WERI-Rb-1 (cell line): ENCODE measurements at regions not wholly inside any gene's neighbourhood (a gene's known extent, or its start where the extent isn't known, plus 50 kb on each side); places are given as distances from the start of the nearest gene placed in this dataset.

Experiments
- DNase-seq: peaks from one replicate; pipeline ENCODE4 v3.0.0-alpha.2; 2020
- H3K27ac ChIP-seq: fragments of 250-450 bp; sonication (Bioruptor Pico); 2 replicates; pipeline ENCODE4 v1.5.1; 2020; ENCODE audit warnings: mild to moderate bottlenecking, moderate library complexity
- H3K27me3 ChIP-seq: fragments of 250-450 bp; sonication (Bioruptor Pico); 2 replicates; pipeline ENCODE4 v1.5.1; 2021; ENCODE audit warnings: mild to moderate bottlenecking, low read depth, moderate library complexity; ENCODE audit not compliant: insufficient read depth, severe bottlenecking
- H3K36me3 ChIP-seq: fragments of 250-450 bp; sonication (Bioruptor Pico); 2 replicates; pipeline ENCODE4 v1.5.1; 2020; ENCODE audit warnings: mild to moderate bottlenecking, moderate library complexity
- H3K4me3 ChIP-seq: 2 replicates; pipeline ENCODE4 v1.5.1; 2011; ENCODE audit warnings: low read depth, mild to moderate bottlenecking, control low read depth, low read length
- H3K9me3 ChIP-seq: fragments of 250-450 bp; sonication (Bioruptor Pico); 2 replicates; pipeline ENCODE4 v1.5.1; 2021; ENCODE audit warnings: mild to moderate bottlenecking, moderate library complexity; ENCODE audit not compliant: severe bottlenecking
- CTCF ChIP-seq: IDR thresholded peaks from 2 replicates; pipeline ENCODE4 v1.5.1; 2011; ENCODE audit warnings: low read depth, mild to moderate bottlenecking, control low read depth, inconsistent platforms, low read length

- H3K4me3 ChIP-seq = no peak overlapping the region
- H3K27me3 ChIP-seq = no peaks in the 10 kb centered on the region
- no peaks in the 10 kb centered on the region for H3K9me3 ChIP-seq
- H3K27ac ChIP-seq = no peak overlapping the region
- DNase-seq = no peak
- H3K36me3 ChIP-seq = no peaks in the 10 kb centered on the region
- TF ChIP-seq CTCF = no peak
These were observed 103.3 kb upstream of the CMC1 start for GRCh38 chr3:28138043-28138610.

GRCh38 chr3:28139288-28139687 lies 102.1 kb upstream of the CMC1 start:
- H3K9me3 ChIP-seq = no peaks in the 10 kb centered on the region
- no peaks in the 10 kb centered on the region for H3K36me3 ChIP-seq
- H3K27me3 ChIP-seq = no peaks in the 10 kb centered on the region
- H3K4me3 ChIP-seq = no peak overlapping the region
- no peak for TF ChIP-seq CTCF
- no peak overlapping the region for H3K27ac ChIP-seq
- DNase-seq = no peak

GRCh38 chr3:28139967-28140634 lies 101.3 kb upstream of the CMC1 start:
- Histone ChIP-seq H3K27me3 (no peaks in the 10 kb centered on the region), H3K9me3 (no peaks in the 10 kb centered on the region), H3K36me3 (no peaks in the 10 kb centered on the region), H3K4me3 (no peak overlapping the region), H3K27ac (no peak overlapping the region)
- TF ChIP-seq CTCF = no peak
- DNase-seq = no peak

- Histone ChIP-seq H3K36me3 (no peaks in the 10 kb centered on the region), H3K27me3 (no peaks in the 10 kb centered on the region), H3K9me3 (no peaks in the 10 kb centered on the region), H3K4me3 (no peak overlapping the region), H3K27ac (no peak overlapping the region)
- no peak for TF ChIP-seq CTCF
- no peak for DNase-seq
These were observed 100.8 kb upstream of the CMC1 start for GRCh38 chr3:28140664-28141063.

GRCh38 chr3:28149960-28150359 lies 91.5 kb upstream of the CMC1 start:
- no peaks in the 10 kb centered on the region for H3K9me3 ChIP-seq
- TF ChIP-seq CTCF = no peak
- no peak overlapping the region for H3K27ac ChIP-seq
- H3K4me3 ChIP-seq = no peak overlapping the region
- H3K27me3 ChIP-seq = no peaks in the 10 kb centered on the region
- DNase-seq = no peak
- no peaks in the 10 kb centered on the region for H3K36me3 ChIP-seq
